K562 (cell line): ENCODE measurements at regions not wholly inside any gene's neighbourhood (a gene's known extent, or its start where the extent isn't known, plus 50 kb on each side); places are given as distances from the start of the nearest gene placed in this dataset.

Source experiments
- BDP1 ChIP-seq: IDR thresholded peaks from 3 replicates; pipeline ENCODE4 v1.6.1; 2011; ENCODE audit not compliant: insufficient read length, insufficient read depth
- MAZ ChIP-seq, 2 experiments: fragments of 450-650 bp in 1 of 2; sonication (generic) in 1 of 2; formaldehyde crosslinking; IDR thresholded peaks in 1 of 2; conservative IDR thresholded peaks in 1 of 2; 2 replicates each; pipeline versions ENCODE4 v1.4.0 to v1.5.0; 2020; ENCODE audit warnings: mild to moderate bottlenecking in 1 of 2, missing genetic modification reagents in 1 of 2
- SMARCC2 ChIP-seq: fragments of 450-650 bp; IDR thresholded peaks from 2 replicates; pipeline ENCODE4 v1.6.1; 2017; ENCODE audit warnings: antibody characterized with exemption, moderate library complexity, mild to moderate bottlenecking, low read depth
- STAT5A ChIP-seq: IDR thresholded peaks from 2 replicates; pipeline ENCODE4 v1.6.1; 2012; ENCODE audit warnings: low read length, inconsistent platforms, borderline replicate concordance
- ZNF586 ChIP-seq: fragments of 450-650 bp; formaldehyde crosslinking; conservative IDR thresholded peaks from 2 replicates; pipeline ENCODE4 v1.4.0; 2020; ENCODE audit warnings: mild to moderate bottlenecking, moderate library complexity
- ZNF696 ChIP-seq: fragments of 250-450 bp; sonication (Bioruptor Pico); conservative IDR thresholded peaks from 2 replicates; pipeline ENCODE4 v1.4.0; 2020; ENCODE audit warnings: mild to moderate bottlenecking, moderate library complexity
- ZNF780A ChIP-seq: fragments of 250-450 bp; sonication (Bioruptor Pico); IDR thresholded peaks from 2 replicates; pipeline ENCODE4 v1.5.0; 2021; ENCODE audit warnings: mild to moderate bottlenecking
- TF ChIP-seq, protein P1 (sequence below): sonication (generic); formaldehyde crosslinking; IDR thresholded peaks from 2 replicates; pipeline ENCODE4 v1.8.1; 2023; ENCODE audit warnings: mild to moderate bottlenecking, missing genetic modification reagents
- TF ChIP-seq, protein P2 (sequence below): fragments of 450-650 bp; IDR thresholded peaks from 2 replicates; pipeline ENCODE4 v1.6.1; 2018; ENCODE audit warnings: mild to moderate bottlenecking, low read depth; ENCODE audit not compliant: partially characterized antibody
- TF ChIP-seq, protein P3 (sequence below): fragments of 250-450 bp; sonication (Bioruptor Pico); IDR thresholded peaks from 2 replicates; pipeline ENCODE4 v1.5.0; 2022; ENCODE audit warnings: mild to moderate bottlenecking
- TF ChIP-seq, protein P4 (sequence below): fragments of 250-450 bp; sonication (Bioruptor Pico); IDR thresholded peaks from 2 replicates; pipeline ENCODE4 v1.9.0; 2021; ENCODE audit warnings: mild to moderate bottlenecking, inconsistent platforms
- TF ChIP-seq, protein P5 (sequence below), 3 experiments: fragments of 200-800 bp in 1 of 3; sonication (Bioruptor generic) in 1 of 3; sonication (generic) in 1 of 3; formaldehyde crosslinking in 1 of 3; IDR thresholded peaks; 2 replicates each; pipeline versions ENCODE4 v1.6.1 to v1.8.0; 2016 to 2022; ENCODE audit warnings: mild to moderate bottlenecking in 2 of 3, missing compliant biosample characterization in 2 of 3, missing genetic modification characterization in 2 of 3, missing genetic modification reagents in 1 of 3
- TF ChIP-seq, protein P6 (sequence below): sonication (generic); formaldehyde crosslinking; IDR thresholded peaks from 2 replicates; pipeline ENCODE4 v1.8.1; 2023; ENCODE audit warnings: mild to moderate bottlenecking, missing genetic modification reagents

DNA sequence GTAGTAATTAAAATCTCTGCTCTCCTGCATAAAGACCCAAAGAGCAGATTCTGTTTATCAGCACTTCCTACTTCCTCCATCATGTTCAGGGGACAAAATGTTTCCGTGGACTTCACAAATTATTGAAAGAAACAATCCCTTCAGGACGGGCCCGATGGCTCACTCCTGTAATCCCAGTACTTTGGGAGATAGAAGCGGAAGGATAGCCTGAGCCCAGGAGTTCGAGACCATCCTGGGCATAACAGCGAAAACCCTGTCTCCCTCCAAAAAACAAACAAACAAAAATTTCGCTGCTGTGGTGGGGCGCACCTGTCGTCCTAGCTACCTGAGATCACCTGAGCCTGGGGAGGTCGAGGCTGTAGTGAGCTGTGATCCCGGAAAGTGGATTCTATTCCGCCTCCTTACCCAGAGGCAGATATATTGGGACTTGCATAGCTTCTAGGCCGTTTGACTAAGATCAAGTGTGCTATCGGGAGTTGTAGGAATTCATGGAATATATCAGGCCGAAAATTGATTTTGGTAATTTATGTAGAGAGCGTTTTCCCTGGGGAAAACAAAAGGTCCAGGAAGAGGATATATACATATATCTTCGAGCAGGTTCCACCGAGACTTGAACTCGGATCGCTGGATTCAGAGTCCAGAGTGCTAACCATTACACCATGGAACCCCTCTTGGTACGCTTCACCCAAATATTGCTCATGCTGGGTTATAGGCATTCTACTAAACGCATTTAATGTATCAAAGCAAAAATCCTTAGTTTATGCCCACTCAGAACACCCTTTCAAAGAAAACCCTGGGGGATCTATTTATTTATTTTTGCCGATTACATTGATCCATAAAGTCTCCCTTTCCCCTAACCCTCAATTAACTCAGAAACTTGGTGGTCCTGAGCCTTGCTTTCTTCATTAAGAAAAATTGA, 74.5 kb upstream of the ZNF184 start (continued):
- TF ChIP-seq, protein P1, sequence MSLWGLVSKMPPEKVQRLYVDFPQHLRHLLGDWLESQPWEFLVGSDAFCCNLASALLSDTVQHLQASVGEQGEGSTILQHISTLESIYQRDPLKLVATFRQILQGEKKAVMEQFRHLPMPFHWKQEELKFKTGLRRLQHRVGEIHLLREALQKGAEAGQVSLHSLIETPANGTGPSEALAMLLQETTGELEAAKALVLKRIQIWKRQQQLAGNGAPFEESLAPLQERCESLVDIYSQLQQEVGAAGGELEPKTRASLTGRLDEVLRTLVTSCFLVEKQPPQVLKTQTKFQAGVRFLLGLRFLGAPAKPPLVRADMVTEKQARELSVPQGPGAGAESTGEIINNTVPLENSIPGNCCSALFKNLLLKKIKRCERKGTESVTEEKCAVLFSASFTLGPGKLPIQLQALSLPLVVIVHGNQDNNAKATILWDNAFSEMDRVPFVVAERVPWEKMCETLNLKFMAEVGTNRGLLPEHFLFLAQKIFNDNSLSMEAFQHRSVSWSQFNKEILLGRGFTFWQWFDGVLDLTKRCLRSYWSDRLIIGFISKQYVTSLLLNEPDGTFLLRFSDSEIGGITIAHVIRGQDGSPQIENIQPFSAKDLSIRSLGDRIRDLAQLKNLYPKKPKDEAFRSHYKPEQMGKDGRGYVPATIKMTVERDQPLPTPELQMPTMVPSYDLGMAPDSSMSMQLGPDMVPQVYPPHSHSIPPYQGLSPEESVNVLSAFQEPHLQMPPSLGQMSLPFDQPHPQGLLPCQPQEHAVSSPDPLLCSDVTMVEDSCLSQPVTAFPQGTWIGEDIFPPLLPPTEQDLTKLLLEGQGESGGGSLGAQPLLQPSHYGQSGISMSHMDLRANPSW: no peak; the same call in 1 of the 2 replicates
- TF ChIP-seq ZNF780A (CRISPR knock-in tag): no peak
- TF ChIP-seq, protein P2, sequence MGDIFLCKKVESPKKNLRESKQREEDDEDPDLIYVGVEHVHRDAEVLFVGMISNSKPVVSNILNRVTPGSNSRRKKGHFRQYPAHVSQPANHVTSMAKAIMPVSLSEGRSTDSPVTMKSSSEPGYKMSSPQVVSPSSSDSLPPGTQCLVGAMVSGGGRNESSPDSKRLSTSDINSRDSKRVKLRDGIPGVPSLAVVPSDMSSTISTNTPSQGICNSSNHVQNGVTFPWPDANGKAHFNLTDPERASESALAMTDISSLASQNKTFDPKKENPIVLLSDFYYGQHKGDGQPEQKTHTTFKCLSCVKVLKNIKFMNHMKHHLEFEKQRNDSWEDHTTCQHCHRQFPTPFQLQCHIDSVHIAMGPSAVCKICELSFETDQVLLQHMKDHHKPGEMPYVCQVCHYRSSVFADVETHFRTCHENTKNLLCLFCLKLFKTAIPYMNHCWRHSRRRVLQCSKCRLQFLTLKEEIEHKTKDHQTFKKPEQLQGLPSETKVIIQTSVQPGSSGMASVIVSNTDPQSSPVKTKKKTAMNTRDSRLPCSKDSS: no peak
- TF ChIP-seq SMARCC2: no peak; the same call in 1 of the 2 replicates
- TF ChIP-seq ZNF696 (CRISPR knock-in tag): no peak
- TF ChIP-seq, protein P3, sequence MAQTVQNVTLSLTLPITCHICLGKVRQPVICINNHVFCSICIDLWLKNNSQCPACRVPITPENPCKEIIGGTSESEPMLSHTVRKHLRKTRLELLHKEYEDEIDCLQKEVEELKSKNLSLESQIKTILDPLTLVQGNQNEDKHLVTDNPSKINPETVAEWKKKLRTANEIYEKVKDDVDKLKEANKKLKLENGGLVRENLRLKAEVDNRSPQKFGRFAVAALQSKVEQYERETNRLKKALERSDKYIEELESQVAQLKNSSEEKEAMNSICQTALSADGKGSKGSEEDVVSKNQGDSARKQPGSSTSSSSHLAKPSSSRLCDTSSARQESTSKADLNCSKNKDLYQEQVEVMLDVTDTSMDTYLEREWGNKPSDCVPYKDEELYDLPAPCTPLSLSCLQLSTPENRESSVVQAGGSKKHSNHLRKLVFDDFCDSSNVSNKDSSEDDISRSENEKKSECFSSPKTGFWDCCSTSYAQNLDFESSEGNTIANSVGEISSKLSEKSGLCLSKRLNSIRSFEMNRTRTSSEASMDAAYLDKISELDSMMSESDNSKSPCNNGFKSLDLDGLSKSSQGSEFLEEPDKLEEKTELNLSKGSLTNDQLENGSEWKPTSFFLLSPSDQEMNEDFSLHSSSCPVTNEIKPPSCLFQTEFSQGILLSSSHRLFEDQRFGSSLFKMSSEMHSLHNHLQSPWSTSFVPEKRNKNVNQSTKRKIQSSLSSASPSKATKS (CRISPR knock-in tag): no peak
- TF ChIP-seq, protein P4, sequence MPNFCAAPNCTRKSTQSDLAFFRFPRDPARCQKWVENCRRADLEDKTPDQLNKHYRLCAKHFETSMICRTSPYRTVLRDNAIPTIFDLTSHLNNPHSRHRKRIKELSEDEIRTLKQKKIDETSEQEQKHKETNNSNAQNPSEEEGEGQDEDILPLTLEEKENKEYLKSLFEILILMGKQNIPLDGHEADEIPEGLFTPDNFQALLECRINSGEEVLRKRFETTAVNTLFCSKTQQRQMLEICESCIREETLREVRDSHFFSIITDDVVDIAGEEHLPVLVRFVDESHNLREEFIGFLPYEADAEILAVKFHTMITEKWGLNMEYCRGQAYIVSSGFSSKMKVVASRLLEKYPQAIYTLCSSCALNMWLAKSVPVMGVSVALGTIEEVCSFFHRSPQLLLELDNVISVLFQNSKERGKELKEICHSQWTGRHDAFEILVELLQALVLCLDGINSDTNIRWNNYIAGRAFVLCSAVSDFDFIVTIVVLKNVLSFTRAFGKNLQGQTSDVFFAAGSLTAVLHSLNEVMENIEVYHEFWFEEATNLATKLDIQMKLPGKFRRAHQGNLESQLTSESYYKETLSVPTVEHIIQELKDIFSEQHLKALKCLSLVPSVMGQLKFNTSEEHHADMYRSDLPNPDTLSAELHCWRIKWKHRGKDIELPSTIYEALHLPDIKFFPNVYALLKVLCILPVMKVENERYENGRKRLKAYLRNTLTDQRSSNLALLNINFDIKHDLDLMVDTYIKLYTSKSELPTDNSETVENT: no peak
- TF ChIP-seq MAZ (CRISPR knock-in tag; conservative IDR thresholded peaks at IDR 0.05 in 1 of 2, IDR thresholded peaks at IDR 0.05 in 1 of 2): peak in 1 of 2 experiments; percentile 68; a peak in 2 of 4 replicates
- TF ChIP-seq BDP1: peak; percentile 73
- no peak; the same call in 1 of the 2 replicates for TF ChIP-seq ZNF586 (CRISPR knock-in tag)
- TF ChIP-seq, protein P5, sequence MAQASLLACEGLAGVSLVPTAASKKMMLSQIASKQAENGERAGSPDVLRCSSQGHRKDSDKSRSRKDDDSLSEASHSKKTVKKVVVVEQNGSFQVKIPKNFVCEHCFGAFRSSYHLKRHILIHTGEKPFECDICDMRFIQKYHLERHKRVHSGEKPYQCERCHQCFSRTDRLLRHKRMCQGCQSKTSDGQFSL (CRISPR knock-in tag; IDR thresholded peaks at IDR 0.05): no peak
- TF ChIP-seq, protein P5 (tag; IDR thresholded peaks at IDR 0.05): no peak
- TF ChIP-seq STAT5A: peak; percentile 19; the same call in 1 of the 2 replicates
- TF ChIP-seq, protein P6, sequence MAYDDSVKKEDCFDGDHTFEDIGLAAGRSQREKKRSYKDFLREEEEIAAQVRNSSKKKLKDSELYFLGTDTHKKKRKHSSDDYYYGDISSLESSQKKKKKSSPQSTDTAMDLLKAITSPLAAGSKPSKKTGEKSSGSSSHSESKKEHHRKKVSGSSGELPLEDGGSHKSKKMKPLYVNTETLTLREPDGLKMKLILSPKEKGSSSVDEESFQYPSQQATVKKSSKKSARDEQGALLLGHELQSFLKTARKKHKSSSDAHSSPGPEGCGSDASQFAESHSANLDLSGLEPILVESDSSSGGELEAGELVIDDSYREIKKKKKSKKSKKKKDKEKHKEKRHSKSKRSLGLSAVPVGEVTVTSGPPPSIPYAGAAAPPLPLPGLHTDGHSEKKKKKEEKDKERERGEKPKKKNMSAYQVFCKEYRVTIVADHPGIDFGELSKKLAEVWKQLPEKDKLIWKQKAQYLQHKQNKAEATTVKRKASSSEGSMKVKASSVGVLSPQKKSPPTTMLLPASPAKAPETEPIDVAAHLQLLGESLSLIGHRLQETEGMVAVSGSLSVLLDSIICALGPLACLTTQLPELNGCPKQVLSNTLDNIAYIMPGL (CRISPR knock-in tag): peak; percentile 49; the same call in 1 of the 2 replicates
